Caco-2 (cell line): ENCODE measurements at regions not wholly inside any gene's neighbourhood (a gene's known extent, or its start where the extent isn't known, plus 50 kb on each side); places are given as distances from the start of the nearest gene placed in this dataset.

Experiments used
- BruUV-seq: library from RNA; stranded (reverse); fragments of 400-500 nt; replicated peaks from 2 replicates; lab custom pipeline; 2021; lab: Mats Ljungman, UMichigan
- CTCF ChIA-PET: fragments of 300-600 bp; sonication (Branson Sonifier 250); formaldehyde crosslinking; loops from one replicate; lab custom pipeline; 2022; ENCODE audit warnings: antibody characterized with exemption; lab: Charles Lee
- POLR2A ChIA-PET: fragments of 300-600 bp; sonication (Branson Sonifier 250); formaldehyde crosslinking; loops from one replicate; lab custom pipeline; 2022; ENCODE audit warnings: antibody characterized with exemption; lab: Charles Lee
- DNase-seq, 2 experiments: peaks; one replicate each; pipeline versions ENCODE4 v3.0.0 to v3.0.0-alpha.2; 2020 to 2022
- H3K27me3 ChIP-seq: replicated peaks from 2 replicates; pipeline ENCODE4 v1.6.0; 2011; ENCODE audit warnings: low read length; ENCODE audit not compliant: control insufficient read depth, insufficient read depth
- H3K36me3 ChIP-seq: 2 replicates; pipeline ENCODE4 v1.5.1; 2011; ENCODE audit warnings: low read length; ENCODE audit not compliant: control insufficient read depth, insufficient read depth
- H3K4me1 ChIP-seq: fragments of 250-450 bp; sonication (Bioruptor Pico); 2 replicates; pipeline ENCODE4 v1.5.1; 2020; ENCODE audit warnings: mild to moderate bottlenecking
- H3K4me3 ChIP-seq: 2 replicates; pipeline ENCODE4 v1.5.1; 2011; ENCODE audit warnings: low read depth, mild to moderate bottlenecking, control low read depth, low read length
- H3K9me3 ChIP-seq: fragments of 250-450 bp; sonication (Bioruptor Pico); 2 replicates; pipeline ENCODE4 v1.5.1; 2020; ENCODE audit warnings: mild to moderate bottlenecking, moderate library complexity
- H3K27ac Mint-ChIP-seq: one replicate; pipeline ENCODE4 v1.8.0; 2022; ENCODE audit warnings: mixed read lengths; ENCODE audit not compliant: unreplicated experiment
- H3K27me3 Mint-ChIP-seq: one replicate; pipeline ENCODE4 v1.8.0; 2022; ENCODE audit warnings: mixed read lengths; ENCODE audit not compliant: insufficient read depth, unreplicated experiment
- H3K36me3 Mint-ChIP-seq: one replicate; pipeline ENCODE4 v1.8.0; 2022; ENCODE audit warnings: mild to moderate bottlenecking, mixed read lengths; ENCODE audit not compliant: insufficient read depth, unreplicated experiment
- H3K4me1 Mint-ChIP-seq: one replicate; pipeline ENCODE4 v1.8.0; 2022; ENCODE audit warnings: low read depth, mixed read lengths; ENCODE audit not compliant: unreplicated experiment
- H3K4me3 Mint-ChIP-seq: one replicate; pipeline ENCODE4 v1.8.0; 2022; ENCODE audit warnings: mild to moderate bottlenecking, moderate library complexity, mixed read lengths; ENCODE audit not compliant: unreplicated experiment
- H3K9me3 Mint-ChIP-seq: one replicate; pipeline ENCODE4 v1.8.0; 2022; ENCODE audit warnings: mixed read lengths; ENCODE audit not compliant: unreplicated experiment
- CTCF ChIP-seq, 2 experiments: fragments of 200-600 bp in 1 of 2; IDR thresholded peaks; 1 replicate in 1 of 2; 2 replicates in 1 of 2; pipeline versions ENCODE4 v1.5.1 to v1.8.0; 2011 to 2022; ENCODE audit warnings: antibody characterized with exemption in 1 of 2, control low read depth in 1 of 2, inconsistent platforms in 1 of 2, low read depth in 1 of 2, low read length in 1 of 2, mild to moderate bottlenecking in 1 of 2, moderate library complexity in 1 of 2; ENCODE audit not compliant: insufficient read depth in 1 of 2, severe bottlenecking in 1 of 2, unreplicated experiment in 1 of 2
- intact Hi-C: fragments of 100-400 bp; cut with micrococcal nuclease; formaldehyde crosslinking; loops from one replicate; pipeline ENCODE4 v1.10.0; 2022; ENCODE audit not compliant: unreplicated experiment

- Histone ChIP-seq H3K4me3 (no peak overlapping the region), H3K9me3 (no peaks in the 10 kb centered on the region), H3K36me3 (no peaks in the 10 kb centered on the region), H3K4me1 (no peaks in the 10 kb centered on the region), H3K27me3 (no peaks in the 10 kb centered on the region)
- no peaks in the 10 kb centered on the region for H3K4me1 Mint-ChIP-seq
- H3K27me3 Mint-ChIP-seq = peaks cover 6% of the 10 kb centered on the region
- no peaks in the 10 kb centered on the region for H3K36me3 Mint-ChIP-seq
- no peak overlapping the region for H3K27ac Mint-ChIP-seq
- no peaks in the 10 kb centered on the region for H3K9me3 Mint-ChIP-seq
- H3K4me3 Mint-ChIP-seq = no peak overlapping the region
- ChIA-PET POLR2A (no interaction called here), CTCF (no interaction called here)
- DNase-seq = no peak
- no TSS peak for BruUV-seq
- TF ChIP-seq CTCF (IDR thresholded peaks at IDR 0.05; ENCODE audit: insufficient read depth in 1 of 2, low read depth in 1 of 2, low read length in 1 of 2, severe bottlenecking in 1 of 2, unreplicated experiment in 1 of 2) = no peak
- intact Hi-C loops = no loop called here
Observed at GRCh38 chr17:70644096-70644495, 474.8 kb downstream of the KCNJ2 start.

- intact Hi-C loops = no loop called here
- Histone ChIP-seq H3K36me3 (no peaks in the 10 kb centered on the region), H3K27me3 (no peaks in the 10 kb centered on the region), H3K4me3 (no peak overlapping the region), H3K4me1 (no peaks in the 10 kb centered on the region), H3K9me3 (no peaks in the 10 kb centered on the region)
- ChIA-PET CTCF (no interaction called here), POLR2A (no interaction called here)
- H3K36me3 Mint-ChIP-seq = no peaks in the 10 kb centered on the region
- no TSS peak for BruUV-seq
- no peak overlapping the region for H3K4me3 Mint-ChIP-seq
- H3K27ac Mint-ChIP-seq = no peak overlapping the region
- no peaks in the 10 kb centered on the region for H3K9me3 Mint-ChIP-seq
- no peaks in the 10 kb centered on the region for H3K4me1 Mint-ChIP-seq
- DNase-seq = no peak
- no peak for TF ChIP-seq CTCF (IDR thresholded peaks at IDR 0.05; ENCODE audit: insufficient read depth in 1 of 2, low read depth in 1 of 2, low read length in 1 of 2, severe bottlenecking in 1 of 2, unreplicated experiment in 1 of 2)
- peaks cover 3% of the 10 kb centered on the region for H3K27me3 Mint-ChIP-seq
Observed at GRCh38 chr17:70646673-70647072, 477.3 kb downstream of the KCNJ2 start.

GRCh38 chr17:70648166-70648565 lies 478.8 kb downstream of the KCNJ2 start:
- BruUV-seq = no TSS peak
- intact Hi-C loops = no loop called here
- Mint-ChIP-seq H3K36me3 (no peaks in the 10 kb centered on the region), H3K9me3 (no peaks in the 10 kb centered on the region), H3K27ac (no peak overlapping the region), H3K27me3 (peaks cover 3% of the 10 kb centered on the region), H3K4me3 (no peak overlapping the region), H3K4me1 (no peaks in the 10 kb centered on the region)
- CTCF ChIA-PET = no interaction called here
- H3K27me3 ChIP-seq = no peaks in the 10 kb centered on the region
- no peak for TF ChIP-seq CTCF (IDR thresholded peaks at IDR 0.05; ENCODE audit: insufficient read depth in 1 of 2, low read depth in 1 of 2, low read length in 1 of 2, severe bottlenecking in 1 of 2, unreplicated experiment in 1 of 2)
- POLR2A ChIA-PET = no interaction called here
- H3K36me3 ChIP-seq = no peaks in the 10 kb centered on the region
- H3K9me3 ChIP-seq = no peaks in the 10 kb centered on the region
- no peak overlapping the region for H3K4me3 ChIP-seq
- DNase-seq = no peak
- no peaks in the 10 kb centered on the region for H3K4me1 ChIP-seq
